DMS 273 treated with DMSO at 0.1 percent for 48 hours (cell line): ENCODE measurements at regions not wholly inside any gene's neighbourhood (a gene's known extent, or its start where the extent isn't known, plus 50 kb on each side); places are given as distances from the start of the nearest gene placed in this dataset.
"Not testable (repeated sequence)": the region's sequence is repeated elsewhere in the genome, so short reads cannot be mapped to it uniquely, and the experiment has no call there.

ENCODE experiments used
- DNase-seq: peaks from one replicate; lab custom pipeline; 2025; lab: John Stamatoyannopoulos, UW

DNA sequence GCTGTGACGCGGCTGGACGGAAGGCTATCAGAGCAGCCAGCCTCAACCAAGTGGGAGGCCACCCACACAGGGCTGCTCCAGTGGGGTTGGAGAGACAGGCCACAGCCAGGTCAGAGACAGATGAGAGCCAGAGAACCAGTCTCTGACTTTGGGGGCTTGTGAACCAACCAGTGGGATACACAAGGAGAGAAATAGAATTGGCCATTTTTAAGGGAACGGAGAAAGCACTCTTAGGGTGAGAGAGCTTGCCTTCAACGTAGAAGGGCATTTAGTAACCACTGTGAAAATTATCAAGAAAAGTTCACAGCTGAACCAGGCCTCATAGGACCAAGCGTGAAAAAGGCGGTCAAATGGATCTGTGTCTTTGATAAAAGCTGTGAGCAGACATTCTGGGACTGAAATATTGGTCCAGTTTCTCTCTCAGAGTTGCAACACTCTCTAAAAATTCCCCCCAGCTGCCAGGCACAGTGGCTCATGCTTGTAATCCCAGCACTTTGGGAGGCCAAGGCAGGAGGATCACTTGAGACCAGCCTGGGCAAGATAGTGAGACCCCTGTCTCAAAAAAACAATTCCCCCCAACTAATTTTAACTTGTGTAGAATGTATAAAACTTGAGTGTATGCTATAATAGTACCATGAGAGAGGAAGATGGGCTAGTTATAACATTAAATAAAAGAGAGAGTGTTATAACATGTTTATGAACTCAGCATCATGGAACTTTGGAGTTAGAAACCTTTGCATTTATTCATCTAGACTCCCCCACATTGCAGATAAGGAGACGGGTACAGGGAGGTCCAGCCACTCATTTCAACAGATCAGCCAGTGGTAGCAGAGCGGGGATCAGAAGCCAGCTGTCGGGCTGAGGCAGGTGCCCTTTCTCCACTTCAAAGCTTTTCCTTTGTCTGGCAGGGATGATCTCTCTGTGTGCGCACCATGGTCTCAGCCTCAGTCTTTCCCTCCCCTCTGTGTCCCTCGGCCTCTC lies 132.2 kb downstream of the NPIPB11 start:
- not testable (repeated sequence) for DNase-seq

DNA sequence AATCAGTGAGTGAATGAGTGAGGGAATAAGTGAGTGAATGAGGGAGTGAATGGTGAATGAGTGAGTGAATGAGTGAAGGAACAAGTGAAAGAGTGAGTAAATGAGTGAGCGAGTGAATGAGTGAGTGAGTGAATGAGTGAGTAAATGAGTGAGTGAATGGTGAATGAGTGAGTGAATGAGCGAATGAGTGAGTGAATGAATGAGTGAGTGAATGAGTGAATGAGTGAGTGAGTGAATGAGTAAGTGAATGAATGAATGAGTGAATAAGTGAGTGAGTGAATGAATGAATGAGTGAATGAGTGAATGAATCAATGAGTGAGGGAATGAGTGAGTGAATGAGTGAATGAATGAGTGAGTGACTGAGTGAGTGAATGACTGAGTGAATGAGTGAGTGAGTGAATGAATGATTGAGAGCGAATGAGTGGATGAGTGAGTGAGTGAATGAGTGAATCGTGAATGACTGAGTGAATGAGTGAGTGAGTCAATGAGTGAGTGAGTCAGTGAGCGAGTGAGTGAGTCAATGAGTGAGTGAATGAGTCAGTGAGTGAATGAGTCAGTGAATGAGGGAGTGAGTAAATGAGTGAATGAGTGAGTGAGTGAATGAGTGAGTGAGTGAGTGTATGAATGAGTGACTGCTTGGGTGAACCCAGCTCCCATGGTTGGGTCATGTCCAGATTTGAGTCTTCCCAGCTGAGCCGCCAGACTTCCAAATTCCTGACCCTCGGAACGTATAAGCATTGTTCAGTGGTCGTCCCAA lies 133.0 kb downstream of the NPIPB11 start:
- not testable (repeated sequence) for DNase-seq

GRCh38 chr16:29271721-29272675 lies 134.5 kb downstream of the NPIPB11 start:
- DNase-seq, result not testable (repeated sequence)

DNA sequence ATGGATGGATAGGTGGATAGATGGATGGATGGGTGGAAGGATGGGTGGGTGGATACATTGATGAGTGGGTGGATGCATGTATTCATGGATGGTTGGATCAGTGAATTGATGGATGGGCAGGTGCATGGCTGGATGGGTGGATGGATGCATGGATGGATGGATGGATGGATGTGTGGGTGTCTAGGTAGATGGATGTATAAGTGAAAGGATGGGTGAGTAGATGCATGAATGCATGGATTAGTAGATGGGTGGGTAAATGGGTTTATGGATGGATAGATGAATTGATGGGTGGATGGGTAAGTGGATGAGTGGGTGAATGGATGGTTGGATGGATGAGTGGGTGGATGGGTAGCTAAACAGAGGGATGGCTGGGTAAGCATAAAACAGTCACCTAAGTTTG lies 135.6 kb downstream of the NPIPB11 start:
- DNase-seq, result not testable (repeated sequence)

GRCh38 chr16:29270033-29270432 lies 136.5 kb downstream of the NPIPB11 start:
- not testable (repeated sequence) for DNase-seq

DNA sequence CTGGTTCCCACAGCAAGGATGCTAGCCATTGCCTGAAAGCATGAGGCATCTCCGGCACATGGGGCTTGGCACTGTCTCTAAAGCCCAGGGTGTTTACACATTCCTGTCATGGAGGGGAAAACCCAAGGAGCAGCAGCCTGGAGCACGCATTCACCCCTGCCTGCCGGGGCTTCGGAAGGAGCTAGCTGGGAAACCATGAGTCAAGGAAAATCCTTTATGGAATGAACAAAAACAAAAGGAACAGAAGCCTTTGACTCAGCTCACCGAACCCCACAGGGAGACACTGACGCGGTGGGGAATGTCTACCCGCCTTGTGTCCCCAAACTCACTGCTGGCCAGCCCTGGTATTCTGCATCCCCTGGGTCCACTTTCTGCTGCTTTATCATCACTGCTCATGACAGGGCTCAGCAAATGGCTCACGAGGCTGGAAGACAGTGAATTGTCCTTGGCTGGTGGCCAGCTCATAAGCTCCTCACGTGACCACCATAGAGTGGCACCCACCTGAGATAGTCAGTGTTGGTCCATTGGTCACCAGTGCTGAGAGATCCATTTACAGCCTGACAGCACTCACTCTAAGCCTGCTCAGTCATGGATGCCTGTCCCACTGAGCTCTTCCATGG lies 137.2 kb downstream of the NPIPB11 start:
- not testable (repeated sequence) for DNase-seq

DNA sequence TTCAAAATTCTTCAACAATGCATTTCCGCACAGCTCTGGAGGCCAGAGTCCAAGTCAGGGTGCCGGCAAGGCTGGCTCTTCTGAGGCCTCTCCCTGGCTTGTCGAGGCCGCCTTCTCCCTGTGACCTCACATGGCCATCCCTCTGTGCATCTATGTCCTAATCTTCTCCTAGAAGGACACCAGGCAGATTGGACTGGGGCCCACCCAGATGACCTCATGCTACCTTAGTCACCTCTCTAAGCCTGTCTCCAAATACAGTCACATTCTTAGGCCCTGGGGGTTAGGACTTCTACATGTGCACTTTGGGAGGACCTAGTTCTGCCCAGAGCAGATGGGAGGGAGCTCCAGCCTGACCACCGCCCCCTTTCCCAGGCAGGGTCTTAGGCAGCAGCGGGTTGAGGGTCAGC lies 137.7 kb downstream of the NPIPB11 start:
- not testable (repeated sequence) for DNase-seq

GRCh38 chr16:29268348-29268747 lies 138.2 kb downstream of the NPIPB11 start:
- not testable (repeated sequence) for DNase-seq

GRCh38 chr16:29267891-29268290 lies 138.6 kb downstream of the NPIPB11 start:
- DNase-seq, result not testable (repeated sequence)

GRCh38 chr16:29267055-29267619 lies 139.4 kb downstream of the NPIPB11 start:
- not testable (repeated sequence) for DNase-seq

GRCh38 chr16:29266612-29267011 lies 139.9 kb downstream of the NPIPB11 start:
- not testable (repeated sequence) for DNase-seq

DNA sequence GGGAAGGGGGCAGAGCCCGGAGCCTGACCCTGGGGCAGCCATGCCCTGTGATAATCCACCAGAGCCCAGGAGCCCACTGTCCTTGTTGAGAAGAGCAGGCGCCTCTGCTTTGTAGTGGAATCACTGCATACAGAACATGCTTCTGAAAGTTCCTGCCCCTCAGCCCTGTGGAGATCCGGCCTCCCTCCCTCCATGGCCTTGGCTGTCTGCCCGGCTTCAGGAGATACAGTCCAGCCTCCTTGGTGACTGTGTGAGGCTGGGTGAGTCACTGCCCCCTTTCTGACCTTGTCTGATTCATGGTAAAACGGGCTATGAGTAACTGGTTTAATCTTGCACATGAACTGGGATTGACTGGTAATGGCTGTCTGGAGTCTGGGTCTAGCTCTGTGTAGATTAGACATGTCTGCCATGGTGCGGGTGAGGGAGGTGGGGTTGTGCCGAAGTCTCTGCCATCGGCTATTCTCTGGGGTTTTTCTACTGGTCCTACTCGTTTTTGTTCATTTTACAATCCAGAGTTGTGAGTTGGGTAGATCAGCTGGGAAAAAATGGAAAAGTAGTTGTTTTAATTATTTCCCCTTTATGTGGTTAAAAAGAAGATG lies 141.2 kb downstream of the NPIPB11 start:
- DNase-seq, result peak; percentile 1

DNA sequence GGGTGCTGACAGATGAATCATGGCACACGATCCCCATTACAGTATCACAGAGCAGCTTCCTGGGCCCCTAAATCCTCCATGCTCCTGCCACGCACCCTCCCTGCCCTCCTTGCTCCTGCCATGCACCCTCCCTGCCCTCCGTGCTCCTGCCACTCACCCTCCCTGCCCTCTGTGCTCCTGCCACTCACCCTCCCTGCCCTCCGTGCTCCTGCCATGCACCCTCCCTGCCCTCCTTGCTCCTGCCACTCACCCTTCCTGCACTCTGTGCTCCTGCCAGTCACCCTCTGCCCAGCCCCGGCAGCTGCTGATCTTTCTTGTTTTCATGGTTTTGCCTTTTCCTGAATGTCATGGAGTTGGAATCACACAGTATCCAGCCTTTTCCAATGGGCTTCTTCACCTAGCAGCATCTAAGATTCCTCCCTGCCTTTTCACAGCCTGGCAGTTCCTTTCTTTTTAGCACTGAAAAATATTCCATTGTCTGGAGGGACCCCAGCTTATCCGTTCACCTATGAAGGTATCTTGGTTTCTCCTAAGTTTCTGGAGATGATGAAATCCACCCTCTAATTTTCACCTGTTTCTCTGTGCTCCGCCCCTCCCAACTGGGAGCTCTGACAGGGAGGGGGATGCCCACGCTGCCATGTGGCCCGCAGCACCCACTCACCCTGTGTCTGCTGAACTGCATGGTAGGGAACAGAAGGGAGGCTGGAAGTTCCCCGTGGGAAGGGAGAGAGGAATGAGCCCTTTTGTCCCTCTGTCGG lies 142.3 kb downstream of the NPIPB11 start:
- DNase-seq, result not testable (repeated sequence)

DNA sequence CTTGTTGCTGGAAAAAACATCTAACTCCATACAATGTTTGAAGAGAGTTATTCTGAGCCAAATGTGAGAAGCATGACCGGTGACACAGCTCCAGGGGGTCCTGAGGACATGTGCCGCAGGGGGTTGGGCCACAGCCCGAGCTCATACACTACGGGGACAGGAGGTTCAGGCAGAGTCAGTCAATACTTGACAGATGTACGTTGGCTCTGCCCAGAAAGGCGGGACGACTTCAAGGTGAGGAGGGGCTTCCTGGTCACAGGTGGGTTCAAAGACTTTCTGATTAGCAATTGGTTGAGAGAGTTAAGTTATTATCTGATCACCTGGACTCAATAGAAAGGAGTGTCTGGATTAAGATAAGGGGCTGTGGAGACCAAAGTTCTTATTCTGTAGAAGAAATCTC lies 143.8 kb downstream of the NPIPB11 start:
- not testable (repeated sequence) for DNase-seq

- DNase-seq, result not testable (repeated sequence)
These were observed 144.9 kb downstream of the NPIPB11 start for GRCh38 chr16:29261427-29262248.

GRCh38 chr16:29260683-29261426 lies 145.7 kb downstream of the NPIPB11 start:
- DNase-seq, result not testable (repeated sequence)

DNA sequence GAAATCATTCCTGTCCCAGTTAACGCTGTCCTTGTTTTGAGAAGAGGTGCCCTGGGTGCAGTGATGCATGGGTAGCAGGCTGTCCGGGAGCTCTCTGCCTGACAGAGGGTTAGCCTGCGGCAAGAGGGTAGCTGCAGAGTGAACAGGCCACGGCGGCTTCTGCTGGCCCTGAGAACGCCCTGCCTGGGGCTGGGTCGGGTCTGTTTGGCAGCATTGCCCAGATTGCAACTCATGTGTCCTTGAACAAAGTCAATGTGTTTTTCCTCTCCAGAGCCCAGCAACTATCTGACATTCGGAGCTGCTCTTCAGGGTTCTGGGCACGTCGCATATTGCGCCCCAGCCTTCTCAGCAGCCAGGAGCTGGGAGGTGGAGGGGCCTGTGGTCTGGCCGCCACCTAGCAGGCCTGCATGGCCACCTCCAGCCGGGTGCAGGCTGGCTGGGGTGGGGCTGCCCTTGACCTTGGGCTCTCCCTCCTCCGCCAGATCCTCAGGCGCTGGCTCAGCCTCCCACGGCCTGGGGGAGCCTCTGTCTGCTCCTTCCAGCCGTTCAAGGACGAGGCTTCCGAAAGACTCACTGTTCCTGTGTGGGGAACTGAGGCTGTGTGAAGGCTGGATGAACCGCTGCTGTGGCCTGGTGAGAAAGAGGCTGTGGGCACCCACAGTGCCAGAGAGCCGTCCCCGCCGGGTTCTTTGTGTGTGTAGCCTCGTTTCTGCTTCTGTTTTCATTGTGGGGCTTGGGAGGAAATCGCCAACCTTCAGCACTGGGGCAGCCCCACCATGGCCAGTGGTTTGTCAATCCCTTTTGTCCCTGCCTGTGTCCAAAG lies 146.7 kb downstream of the NPIPB11 start:
- DNase-seq, result not testable (repeated sequence)
